Neural cell (in vitro differentiated cells): ENCODE measurements at regions not wholly inside any gene's neighbourhood (a gene's known extent, or its start where the extent isn't known, plus 50 kb on each side); places are given as distances from the start of the nearest gene placed in this dataset.

Source experiments
- EP300 ChIP-seq: fragments of 450-650 bp; conservative IDR thresholded peaks from 2 replicates; pipeline ENCODE4 v1.6.1; 2014; ENCODE audit warnings: antibody characterized with exemption, mild to moderate bottlenecking, moderate library complexity; ENCODE audit not compliant: poor library complexity, severe bottlenecking
- EZH2 ChIP-seq: fragments of 200-600, 300-800 bp; shearing (Covaris generic), sonication (generic); IDR thresholded peaks from 2 replicates; pipeline ENCODE4 v1.6.1; 2014; ENCODE audit warnings: antibody characterized with exemption, low read length, borderline replicate concordance, mild to moderate bottlenecking; ENCODE audit not compliant: insufficient read depth, poor library complexity, severe bottlenecking
- MXI1 ChIP-seq: fragments of 450-650 bp; conservative IDR thresholded peaks from 2 replicates; pipeline ENCODE4 v1.6.1; 2014; ENCODE audit warnings: antibody characterized with exemption, mild to moderate bottlenecking; ENCODE audit not compliant: poor library complexity, severe bottlenecking
- POLR2AphosphoS5 ChIP-seq: IDR thresholded peaks from 2 replicates; pipeline ENCODE4 v1.6.1; 2012
- RAD21 ChIP-seq: fragments of 450-650 bp; conservative IDR thresholded peaks from 2 replicates; pipeline ENCODE4 v1.6.1; 2014; ENCODE audit warnings: antibody characterized with exemption, mild to moderate bottlenecking, moderate library complexity
- SMC3 ChIP-seq: fragments of 450-650 bp; conservative IDR thresholded peaks from 2 replicates; pipeline ENCODE4 v1.6.1; 2014; ENCODE audit warnings: antibody characterized with exemption, mild to moderate bottlenecking, moderate library complexity; ENCODE audit not compliant: poor library complexity
- TF ChIP-seq, protein P1 (sequence below): IDR thresholded peaks from 2 replicates; pipeline ENCODE4 v1.6.1; 2012; ENCODE audit warnings: borderline replicate concordance
- TF ChIP-seq, protein P2 (sequence below): fragments of 450-650 bp; IDR thresholded peaks from 2 replicates; pipeline ENCODE4 v1.5.1; 2014; ENCODE audit warnings: antibody characterized with exemption, mild to moderate bottlenecking, moderate library complexity; ENCODE audit not compliant: poor library complexity, severe bottlenecking

DNA sequence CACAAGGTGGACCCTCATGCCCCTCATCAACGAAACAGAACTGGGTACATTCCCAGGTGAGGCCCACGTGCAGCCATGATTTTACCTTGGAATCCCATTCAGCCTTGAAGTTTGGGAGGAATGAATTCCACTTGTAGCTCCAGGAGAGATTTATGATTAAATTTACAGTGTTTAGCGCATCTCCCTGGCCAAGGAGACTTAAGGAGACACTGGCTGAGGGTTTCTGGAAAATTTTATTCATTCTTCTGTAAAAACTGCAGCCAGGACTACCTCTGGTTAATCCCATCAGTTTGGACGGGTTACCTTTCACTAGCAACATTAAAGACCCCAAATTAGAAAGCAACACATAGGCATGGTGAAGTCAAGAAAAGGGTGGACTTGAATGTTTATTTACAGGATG is 87.2 kb upstream of the SMURF2 start:
- TF ChIP-seq, protein P1, sequence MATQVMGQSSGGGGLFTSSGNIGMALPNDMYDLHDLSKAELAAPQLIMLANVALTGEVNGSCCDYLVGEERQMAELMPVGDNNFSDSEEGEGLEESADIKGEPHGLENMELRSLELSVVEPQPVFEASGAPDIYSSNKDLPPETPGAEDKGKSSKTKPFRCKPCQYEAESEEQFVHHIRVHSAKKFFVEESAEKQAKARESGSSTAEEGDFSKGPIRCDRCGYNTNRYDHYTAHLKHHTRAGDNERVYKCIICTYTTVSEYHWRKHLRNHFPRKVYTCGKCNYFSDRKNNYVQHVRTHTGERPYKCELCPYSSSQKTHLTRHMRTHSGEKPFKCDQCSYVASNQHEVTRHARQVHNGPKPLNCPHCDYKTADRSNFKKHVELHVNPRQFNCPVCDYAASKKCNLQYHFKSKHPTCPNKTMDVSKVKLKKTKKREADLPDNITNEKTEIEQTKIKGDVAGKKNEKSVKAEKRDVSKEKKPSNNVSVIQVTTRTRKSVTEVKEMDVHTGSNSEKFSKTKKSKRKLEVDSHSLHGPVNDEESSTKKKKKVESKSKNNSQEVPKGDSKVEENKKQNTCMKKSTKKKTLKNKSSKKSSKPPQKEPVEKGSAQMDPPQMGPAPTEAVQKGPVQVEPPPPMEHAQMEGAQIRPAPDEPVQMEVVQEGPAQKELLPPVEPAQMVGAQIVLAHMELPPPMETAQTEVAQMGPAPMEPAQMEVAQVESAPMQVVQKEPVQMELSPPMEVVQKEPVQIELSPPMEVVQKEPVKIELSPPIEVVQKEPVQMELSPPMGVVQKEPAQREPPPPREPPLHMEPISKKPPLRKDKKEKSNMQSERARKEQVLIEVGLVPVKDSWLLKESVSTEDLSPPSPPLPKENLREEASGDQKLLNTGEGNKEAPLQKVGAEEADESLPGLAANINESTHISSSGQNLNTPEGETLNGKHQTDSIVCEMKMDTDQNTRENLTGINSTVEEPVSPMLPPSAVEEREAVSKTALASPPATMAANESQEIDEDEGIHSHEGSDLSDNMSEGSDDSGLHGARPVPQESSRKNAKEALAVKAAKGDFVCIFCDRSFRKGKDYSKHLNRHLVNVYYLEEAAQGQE: no peak
- TF ChIP-seq, protein P2, sequence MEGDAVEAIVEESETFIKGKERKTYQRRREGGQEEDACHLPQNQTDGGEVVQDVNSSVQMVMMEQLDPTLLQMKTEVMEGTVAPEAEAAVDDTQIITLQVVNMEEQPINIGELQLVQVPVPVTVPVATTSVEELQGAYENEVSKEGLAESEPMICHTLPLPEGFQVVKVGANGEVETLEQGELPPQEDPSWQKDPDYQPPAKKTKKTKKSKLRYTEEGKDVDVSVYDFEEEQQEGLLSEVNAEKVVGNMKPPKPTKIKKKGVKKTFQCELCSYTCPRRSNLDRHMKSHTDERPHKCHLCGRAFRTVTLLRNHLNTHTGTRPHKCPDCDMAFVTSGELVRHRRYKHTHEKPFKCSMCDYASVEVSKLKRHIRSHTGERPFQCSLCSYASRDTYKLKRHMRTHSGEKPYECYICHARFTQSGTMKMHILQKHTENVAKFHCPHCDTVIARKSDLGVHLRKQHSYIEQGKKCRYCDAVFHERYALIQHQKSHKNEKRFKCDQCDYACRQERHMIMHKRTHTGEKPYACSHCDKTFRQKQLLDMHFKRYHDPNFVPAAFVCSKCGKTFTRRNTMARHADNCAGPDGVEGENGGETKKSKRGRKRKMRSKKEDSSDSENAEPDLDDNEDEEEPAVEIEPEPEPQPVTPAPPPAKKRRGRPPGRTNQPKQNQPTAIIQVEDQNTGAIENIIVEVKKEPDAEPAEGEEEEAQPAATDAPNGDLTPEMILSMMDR: no peak
- TF ChIP-seq EZH2 (no peak), EP300 (no peak), RAD21 (no peak), MXI1 (no peak), POLR2AphosphoS5 (no peak), SMC3 (no peak)
